HCT116 (cell line): ENCODE measurements at regions not wholly inside any gene's neighbourhood (a gene's known extent, or its start where the extent isn't known, plus 50 kb on each side); places are given as distances from the start of the nearest gene placed in this dataset.

Experiments
- ATF3 ChIP-seq: IDR thresholded peaks from 2 replicates; pipeline ENCODE4 v1.6.1; 2012
- CEBPB ChIP-seq: IDR thresholded peaks from 2 replicates; pipeline ENCODE4 v1.6.1; 2012; ENCODE audit warnings: low read depth
- CTCF ChIP-seq, 3 experiments: fragments of 200-600 bp in 1 of 3; sonication (generic) in 1 of 3; IDR thresholded peaks in 2 of 3; conservative IDR thresholded peaks in 1 of 3; 2 replicates each; pipeline ENCODE4 v1.5.1; 2012 to 2017; ENCODE audit warnings: low read depth in 2 of 3, low read length in 2 of 3, antibody characterized with exemption in 1 of 3, borderline replicate concordance in 1 of 3, control low read depth in 1 of 3, mild to moderate bottlenecking in 1 of 3, mixed read lengths in 1 of 3, mixed run types in 1 of 3, moderate library complexity in 1 of 3; ENCODE audit not compliant: insufficient read depth in 1 of 3
- EGR1 ChIP-seq: IDR thresholded peaks from 2 replicates; pipeline ENCODE4 v1.6.1; 2012; ENCODE audit warnings: low read depth
- ELF1 ChIP-seq: IDR thresholded peaks from 2 replicates; pipeline ENCODE4 v1.6.1; 2012; ENCODE audit warnings: low read depth, borderline replicate concordance
- FOSL1 ChIP-seq: IDR thresholded peaks from 2 replicates; pipeline ENCODE4 v1.6.1; 2012; ENCODE audit warnings: low read depth
- MAX ChIP-seq: IDR thresholded peaks from 2 replicates; pipeline ENCODE4 v1.6.1; 2012
- POLR2A ChIP-seq: IDR thresholded peaks from 2 replicates; pipeline ENCODE4 v1.7.0; 2011; ENCODE audit warnings: borderline replicate concordance; ENCODE audit not compliant: insufficient read depth, insufficient read length; ENCODE audit errors: extremely low read depth
- POLR2AphosphoS5 ChIP-seq: IDR thresholded peaks from 2 replicates; pipeline ENCODE4 v1.6.1; 2011; ENCODE audit warnings: mild to moderate bottlenecking, low read depth, low read length, moderate library complexity
- SP1 ChIP-seq: IDR thresholded peaks from 2 replicates; pipeline ENCODE4 v1.6.1; 2012; ENCODE audit warnings: low read depth
- SRF ChIP-seq: IDR thresholded peaks from 2 replicates; pipeline ENCODE4 v1.6.1; 2012; ENCODE audit warnings: low read depth
- YY1 ChIP-seq: IDR thresholded peaks from 2 replicates; pipeline ENCODE4 v1.6.1; 2011; ENCODE audit warnings: low read length, low read depth, moderate library complexity, mild to moderate bottlenecking; ENCODE audit not compliant: insufficient replicate concordance; ENCODE audit errors: extremely low read depth
- ZBTB33 ChIP-seq: IDR thresholded peaks from 2 replicates; pipeline ENCODE4 v1.6.1; 2011; ENCODE audit warnings: mild to moderate bottlenecking, low read length, moderate library complexity; ENCODE audit not compliant: insufficient replicate concordance; ENCODE audit errors: extremely low read depth

- no peak for TF ChIP-seq CTCF (IDR thresholded peaks at IDR 0.05 in 2 of 3, conservative IDR thresholded peaks at IDR 0.05 in 1 of 3; ENCODE audit: borderline replicate concordance in 1 of 3, insufficient read depth in 1 of 3, low read depth in 2 of 3, low read length in 2 of 3)
- TF ChIP-seq ATF3, result no peak
- no peak for TF ChIP-seq POLR2A
- no peak for TF ChIP-seq ZBTB33
- no peak for TF ChIP-seq SRF
- TF ChIP-seq SP1, result no peak
- no peak for TF ChIP-seq YY1
- TF ChIP-seq ELF1, result no peak
- no peak for TF ChIP-seq MAX
- TF ChIP-seq POLR2AphosphoS5, result no peak
- no peak for TF ChIP-seq CEBPB
- TF ChIP-seq EGR1, result no peak
- TF ChIP-seq FOSL1, result no peak
Observed at GRCh38 chr17:5698959-5699358, 114.7 kb upstream of the NLRP1 start.
